Chondrocyte (in vitro differentiated cells): ENCODE measurements at regions not wholly inside any gene's neighbourhood (a gene's known extent, or its start where the extent isn't known, plus 50 kb on each side); places are given as distances from the start of the nearest gene placed in this dataset.

Experiments used
- DNase-seq: peaks from one replicate; pipeline ENCODE4 v3.0.0; 2021; ENCODE audit warnings: mixed read lengths, low spot score
- H3K27ac Mint-ChIP-seq: one replicate; pipeline ENCODE4 v1.8.0; 2021; ENCODE audit warnings: mild to moderate bottlenecking, moderate library complexity, mixed read lengths; ENCODE audit not compliant: unreplicated experiment
- H3K27me3 Mint-ChIP-seq: 2 replicates; pipeline ENCODE4 v1.8.0; 2021; ENCODE audit warnings: low read depth, mixed read lengths
- H3K36me3 Mint-ChIP-seq: 2 replicates; pipeline ENCODE4 v1.8.0; 2021; ENCODE audit warnings: low read depth, mixed read lengths
- H3K4me1 Mint-ChIP-seq: 2 replicates; pipeline ENCODE4 v1.8.0; 2021; ENCODE audit warnings: low read depth, mild to moderate bottlenecking, mixed read lengths
- H3K4me3 Mint-ChIP-seq: one replicate; pipeline ENCODE4 v1.8.0; 2021; ENCODE audit warnings: mild to moderate bottlenecking, moderate library complexity, mixed read lengths; ENCODE audit not compliant: unreplicated experiment
- H3K9me3 Mint-ChIP-seq: 2 replicates; pipeline ENCODE4 v1.8.0; 2021; ENCODE audit warnings: low read depth, mixed read lengths
- TF ChIP-seq, protein P1 (sequence below): fragments of 200-600 bp; sonication (generic); IDR thresholded peaks from 2 replicates; pipeline ENCODE4 v1.5.0; 2021; ENCODE audit warnings: antibody characterized with exemption, mild to moderate bottlenecking, moderate library complexity

DNA sequence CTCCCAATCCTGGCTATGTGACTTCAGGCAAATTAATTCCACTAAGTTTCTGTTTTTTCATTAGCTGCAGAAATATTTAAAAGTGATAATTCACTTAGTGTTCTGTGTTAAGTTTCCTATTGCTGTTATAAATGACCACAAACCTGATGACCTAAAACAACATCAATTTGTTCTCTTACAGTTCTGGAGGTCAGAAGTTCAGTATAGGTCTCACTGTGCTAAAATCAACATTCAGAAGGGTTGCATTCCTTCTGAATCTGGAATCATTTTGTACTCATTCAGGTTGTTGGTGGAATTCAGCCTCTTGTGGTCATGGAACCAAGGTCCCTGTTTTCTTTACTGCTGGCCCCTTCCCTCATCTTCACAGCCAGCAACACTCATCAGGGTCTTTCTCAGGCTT is 254.1 kb downstream of the CNTN3 start:
- H3K27me3 Mint-ChIP-seq = no peaks in the 10 kb centered on the region
- H3K4me1 Mint-ChIP-seq = no peaks in the 10 kb centered on the region
- no peak for DNase-seq
- H3K36me3 Mint-ChIP-seq = no peaks in the 10 kb centered on the region
- H3K9me3 Mint-ChIP-seq = no peaks in the 10 kb centered on the region
- no peak overlapping the region for H3K4me3 Mint-ChIP-seq
- H3K27ac Mint-ChIP-seq = no peak overlapping the region
- TF ChIP-seq, protein P1, sequence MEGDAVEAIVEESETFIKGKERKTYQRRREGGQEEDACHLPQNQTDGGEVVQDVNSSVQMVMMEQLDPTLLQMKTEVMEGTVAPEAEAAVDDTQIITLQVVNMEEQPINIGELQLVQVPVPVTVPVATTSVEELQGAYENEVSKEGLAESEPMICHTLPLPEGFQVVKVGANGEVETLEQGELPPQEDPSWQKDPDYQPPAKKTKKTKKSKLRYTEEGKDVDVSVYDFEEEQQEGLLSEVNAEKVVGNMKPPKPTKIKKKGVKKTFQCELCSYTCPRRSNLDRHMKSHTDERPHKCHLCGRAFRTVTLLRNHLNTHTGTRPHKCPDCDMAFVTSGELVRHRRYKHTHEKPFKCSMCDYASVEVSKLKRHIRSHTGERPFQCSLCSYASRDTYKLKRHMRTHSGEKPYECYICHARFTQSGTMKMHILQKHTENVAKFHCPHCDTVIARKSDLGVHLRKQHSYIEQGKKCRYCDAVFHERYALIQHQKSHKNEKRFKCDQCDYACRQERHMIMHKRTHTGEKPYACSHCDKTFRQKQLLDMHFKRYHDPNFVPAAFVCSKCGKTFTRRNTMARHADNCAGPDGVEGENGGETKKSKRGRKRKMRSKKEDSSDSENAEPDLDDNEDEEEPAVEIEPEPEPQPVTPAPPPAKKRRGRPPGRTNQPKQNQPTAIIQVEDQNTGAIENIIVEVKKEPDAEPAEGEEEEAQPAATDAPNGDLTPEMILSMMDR = no peak

DNA sequence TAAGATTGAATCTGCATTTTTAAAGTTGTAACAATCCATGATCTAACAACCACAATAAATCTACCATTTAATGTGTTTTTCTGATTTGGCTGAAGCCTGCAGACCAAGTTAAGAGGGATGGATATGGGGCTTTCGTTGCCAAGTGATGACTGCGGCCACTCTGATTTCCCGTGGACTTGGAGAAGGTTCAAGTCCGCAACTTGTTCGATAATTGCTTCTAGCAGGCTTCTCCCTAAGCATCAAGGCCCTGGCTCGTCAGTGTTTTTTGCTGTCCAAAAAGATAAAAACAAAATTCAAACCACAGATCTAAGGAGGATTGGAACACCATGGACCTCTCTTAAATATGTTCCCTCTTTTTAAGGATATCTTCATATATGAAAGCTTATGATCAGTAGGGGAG is 256.6 kb downstream of the CNTN3 start:
- H3K27ac Mint-ChIP-seq = no peak overlapping the region
- H3K36me3 Mint-ChIP-seq = no peaks in the 10 kb centered on the region
- TF ChIP-seq, protein P1 = no peak
- no peak for DNase-seq
- no peaks in the 10 kb centered on the region for H3K4me1 Mint-ChIP-seq
- no peaks in the 10 kb centered on the region for H3K9me3 Mint-ChIP-seq
- no peaks in the 10 kb centered on the region for H3K27me3 Mint-ChIP-seq
- H3K4me3 Mint-ChIP-seq = no peak overlapping the region

DNA sequence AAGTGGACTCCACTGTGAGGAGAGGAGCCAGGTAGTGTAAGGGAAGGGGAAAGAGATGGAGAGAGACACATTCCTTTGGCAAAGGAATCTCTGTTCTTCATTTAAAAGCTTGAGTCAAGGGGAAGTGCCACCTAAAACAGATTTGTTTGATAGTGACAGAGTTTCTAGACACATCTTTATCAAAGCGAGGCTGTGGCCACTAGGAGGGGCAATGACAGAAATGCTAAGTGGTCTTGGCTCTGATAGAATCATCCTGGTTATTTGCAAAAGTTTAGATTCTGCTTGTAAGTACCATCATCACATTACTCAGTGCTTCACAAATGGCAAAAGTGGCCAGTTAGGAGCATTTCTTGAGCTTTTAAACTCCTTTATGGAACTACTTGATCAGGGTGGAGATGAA is 261.4 kb downstream of the CNTN3 start:
- Mint-ChIP-seq H3K27me3 (no peaks in the 10 kb centered on the region), H3K27ac (no peak overlapping the region), H3K4me3 (no peak overlapping the region), H3K36me3 (no peaks in the 10 kb centered on the region), H3K4me1 (no peaks in the 10 kb centered on the region), H3K9me3 (no peaks in the 10 kb centered on the region)
- no peak for DNase-seq
- TF ChIP-seq, protein P1 = peak; percentile 58

DNA sequence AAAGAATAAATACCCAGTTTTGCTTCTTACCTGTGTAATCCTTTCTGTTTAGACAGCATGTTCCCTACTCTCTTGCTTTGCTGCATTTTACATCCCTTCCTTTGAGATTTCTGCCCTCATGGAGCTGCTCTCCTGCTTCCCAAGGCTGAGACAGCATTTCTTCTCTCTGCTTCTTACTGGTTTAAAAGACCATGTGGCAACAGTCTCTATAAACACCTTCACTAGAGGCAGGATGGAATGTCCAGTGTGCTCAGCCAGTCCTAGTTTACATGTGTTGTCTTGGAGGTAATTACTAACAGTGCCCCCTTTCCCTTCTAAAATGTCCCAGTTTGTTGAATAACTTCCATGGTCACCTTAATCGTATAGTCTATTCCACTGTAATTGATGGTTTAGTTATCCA is 262.3 kb downstream of the CNTN3 start:
- H3K27me3 Mint-ChIP-seq = no peaks in the 10 kb centered on the region
- H3K4me3 Mint-ChIP-seq = no peak overlapping the region

DNA sequence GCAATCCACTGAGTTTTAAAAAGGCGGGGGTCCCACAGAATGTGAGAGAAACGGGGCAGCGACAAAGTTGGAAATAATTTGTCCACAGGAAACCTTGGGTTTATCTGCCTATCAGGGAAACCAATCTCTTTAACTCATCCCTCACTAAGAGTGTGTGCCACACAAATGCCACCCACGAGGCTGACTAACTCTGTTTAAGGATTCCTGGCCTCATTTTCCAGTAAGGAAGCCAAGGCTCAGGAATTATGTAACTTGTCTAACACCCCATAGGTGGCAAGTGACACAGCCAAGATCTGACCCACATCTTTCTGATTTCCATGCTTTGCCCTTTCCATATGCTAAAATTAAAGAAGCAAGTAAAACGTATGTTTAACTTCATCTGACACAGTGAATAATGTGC is 263.2 kb downstream of the CNTN3 start:
- DNase-seq = no peak
- H3K4me1 Mint-ChIP-seq = no peaks in the 10 kb centered on the region
- H3K36me3 Mint-ChIP-seq = no peaks in the 10 kb centered on the region
- no peak overlapping the region for H3K27ac Mint-ChIP-seq
- no peak overlapping the region for H3K4me3 Mint-ChIP-seq
- H3K9me3 Mint-ChIP-seq = no peaks in the 10 kb centered on the region
- H3K27me3 Mint-ChIP-seq = no peaks in the 10 kb centered on the region
- TF ChIP-seq, protein P1 = no peak

More for the DNA sequence above, 262.3 kb downstream of the CNTN3 start:
- TF ChIP-seq, protein P1 = no peak
- DNase-seq = no peak
- Mint-ChIP-seq H3K4me1 (no peaks in the 10 kb centered on the region), H3K27ac (no peak overlapping the region), H3K9me3 (no peaks in the 10 kb centered on the region), H3K36me3 (no peaks in the 10 kb centered on the region)
